Lower leg skin (tissue), 4 donors: ENCODE measurements at regions not wholly inside any gene's neighbourhood (a gene's known extent, or its start where the extent isn't known, plus 50 kb on each side); places are given as distances from the start of the nearest gene placed in this dataset.

Experiments used
- DNase-seq, 2 donors: peaks; one replicate each; pipeline ENCODE4 v3.0.0-alpha.2; 2019; ENCODE audit warnings: low spot score in 2 of 2
- H3K4me3 ChIP-seq: fragments of 200-600 bp; sonication (generic); 2 replicates; pipeline ENCODE4 v1.5.1; 2017; ENCODE audit warnings: mild to moderate bottlenecking, low read depth; ENCODE audit not compliant: poor library complexity, severe bottlenecking
- POLR2A ChIP-seq, 2 donors: fragments of 450-650 bp; IDR thresholded peaks; one replicate each; pipeline ENCODE4 v1.6.1; 2016 to 2017; ENCODE audit warnings: antibody characterized with exemption in 2 of 2, mild to moderate bottlenecking in 1 of 2, moderate library complexity in 1 of 2
- WGBS, 2 donors: methylation state at CpG; one replicate each; pipeline ENCODE4 v1.1.5; 2018; 5-methylcytosine and 5-hydroxymethylcytosine counted together
- intact Hi-C: fragments of 100-400 bp; cut with DNase I; formaldehyde crosslinking; loops from one replicate; pipeline ENCODE4 v1.15.0; 2023; ENCODE audit warnings: low total_unique reads
- TF ChIP-seq, protein P1 (sequence below), 3 donors: fragments of 450-650 bp; IDR thresholded peaks; one replicate each; pipeline ENCODE4 v1.5.1; 2016; ENCODE audit warnings: antibody characterized with exemption in 3 of 3, mild to moderate bottlenecking in 3 of 3, moderate library complexity in 2 of 3

DNA sequence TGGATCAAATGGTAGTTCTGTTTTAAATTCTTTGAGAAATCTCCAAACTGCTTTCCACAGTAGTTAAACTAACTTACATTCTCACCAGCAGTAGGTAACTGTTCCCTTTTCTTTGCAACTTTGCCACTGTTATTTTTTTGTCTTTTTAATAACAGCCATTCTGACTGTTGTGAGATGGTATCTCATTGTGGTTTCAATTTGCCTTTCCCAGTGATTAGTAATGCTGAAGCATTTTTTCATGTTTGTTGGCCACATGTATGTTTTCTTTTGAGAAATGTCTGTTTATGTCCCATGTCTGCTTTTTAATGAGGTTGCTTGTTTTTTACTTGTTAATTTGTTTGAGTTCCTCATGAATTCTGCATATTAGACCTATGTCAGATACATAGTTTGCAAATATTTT lies 198.8 kb downstream of the RAB28 start:
- TF ChIP-seq, protein P1, sequence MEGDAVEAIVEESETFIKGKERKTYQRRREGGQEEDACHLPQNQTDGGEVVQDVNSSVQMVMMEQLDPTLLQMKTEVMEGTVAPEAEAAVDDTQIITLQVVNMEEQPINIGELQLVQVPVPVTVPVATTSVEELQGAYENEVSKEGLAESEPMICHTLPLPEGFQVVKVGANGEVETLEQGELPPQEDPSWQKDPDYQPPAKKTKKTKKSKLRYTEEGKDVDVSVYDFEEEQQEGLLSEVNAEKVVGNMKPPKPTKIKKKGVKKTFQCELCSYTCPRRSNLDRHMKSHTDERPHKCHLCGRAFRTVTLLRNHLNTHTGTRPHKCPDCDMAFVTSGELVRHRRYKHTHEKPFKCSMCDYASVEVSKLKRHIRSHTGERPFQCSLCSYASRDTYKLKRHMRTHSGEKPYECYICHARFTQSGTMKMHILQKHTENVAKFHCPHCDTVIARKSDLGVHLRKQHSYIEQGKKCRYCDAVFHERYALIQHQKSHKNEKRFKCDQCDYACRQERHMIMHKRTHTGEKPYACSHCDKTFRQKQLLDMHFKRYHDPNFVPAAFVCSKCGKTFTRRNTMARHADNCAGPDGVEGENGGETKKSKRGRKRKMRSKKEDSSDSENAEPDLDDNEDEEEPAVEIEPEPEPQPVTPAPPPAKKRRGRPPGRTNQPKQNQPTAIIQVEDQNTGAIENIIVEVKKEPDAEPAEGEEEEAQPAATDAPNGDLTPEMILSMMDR (IDR thresholded peaks at IDR 0.05) = no peak
- TF ChIP-seq POLR2A (IDR thresholded peaks at IDR 0.05) = no peak
- intact Hi-C loops = no loop called here
- no peak overlapping the region for H3K4me3 ChIP-seq
- no peak for DNase-seq

DNA sequence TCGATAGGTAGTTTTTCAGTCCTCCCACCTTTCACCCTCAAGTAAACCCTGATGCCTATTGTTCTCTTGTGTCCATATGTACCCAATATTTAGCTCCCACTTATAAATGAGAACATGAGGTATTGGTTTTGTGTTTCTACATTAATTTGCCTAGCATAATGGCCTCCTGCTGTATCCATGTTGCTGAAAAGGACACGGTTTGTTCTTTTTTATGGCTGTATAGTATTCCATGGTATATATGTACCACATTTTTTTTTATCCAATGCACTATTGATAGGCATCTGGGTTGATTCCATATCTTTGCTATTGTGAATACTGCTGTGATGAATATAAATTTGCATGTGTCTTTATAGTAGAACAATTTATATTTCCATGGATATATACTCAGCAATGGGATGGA lies 199.2 kb downstream of the RAB28 start:
- 85 to 94% methylated on average over 2 of the region's 2 CpGs for WGBS, 2 donors
- no peak overlapping the region for H3K4me3 ChIP-seq
- intact Hi-C loops = no loop called here
- DNase-seq = no peak
- TF ChIP-seq, protein P1 (IDR thresholded peaks at IDR 0.05) = no peak
- TF ChIP-seq POLR2A (IDR thresholded peaks at IDR 0.05) = no peak

DNA sequence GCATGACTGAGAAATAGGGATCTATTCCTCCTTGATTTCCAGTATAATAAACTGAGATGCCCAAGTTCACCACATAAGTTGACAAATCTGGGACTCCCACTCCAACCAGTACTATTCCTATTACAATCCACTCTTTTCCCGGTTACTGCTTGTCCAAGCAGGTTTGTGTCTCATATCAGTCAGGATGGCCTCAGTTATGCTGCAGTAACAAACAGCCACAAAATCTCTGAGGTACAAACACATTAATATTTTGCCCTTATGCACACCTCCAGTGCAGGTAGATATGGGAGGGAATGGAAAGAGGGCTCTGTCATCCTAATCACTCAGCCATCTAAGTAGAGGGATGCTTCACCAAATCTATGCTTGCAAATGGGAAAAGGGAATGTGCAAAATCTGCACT lies 207.8 kb downstream of the RAB28 start:
- DNase-seq = no peak
- no peak overlapping the region for H3K4me3 ChIP-seq
- WGBS, 2 donors = 90 to 92% methylated on average over 1 of the region's 1 CpG
- no peak for TF ChIP-seq POLR2A (IDR thresholded peaks at IDR 0.05)
- TF ChIP-seq, protein P1 (IDR thresholded peaks at IDR 0.05) = no peak
- intact Hi-C loops = no loop called here

DNA sequence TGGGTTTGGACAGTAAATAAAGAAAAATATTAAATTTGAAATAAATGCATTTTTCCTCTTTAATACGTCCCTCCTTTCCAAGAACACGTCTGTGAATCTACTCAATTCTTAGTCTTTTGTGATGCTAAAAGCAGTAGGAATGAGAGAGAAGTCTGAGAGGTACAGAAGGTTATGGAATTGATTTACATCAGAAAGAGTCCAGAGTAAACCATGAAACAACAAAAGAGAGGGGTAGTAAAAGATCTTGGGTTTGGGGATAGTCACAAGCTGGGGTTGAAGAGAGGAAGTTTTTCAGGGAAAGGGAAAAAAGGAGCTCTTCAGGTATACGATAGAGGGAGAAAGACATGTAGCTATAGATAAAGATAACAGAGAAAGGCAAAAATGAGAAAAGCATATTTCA lies 215.4 kb downstream of the RAB28 start:
- DNase-seq = no peak
- no peak for TF ChIP-seq POLR2A (IDR thresholded peaks at IDR 0.05)
- TF ChIP-seq, protein P1 (IDR thresholded peaks at IDR 0.05) = no peak
- intact Hi-C loops = no loop called here
- 82 to 84% methylated on average over 3 of the region's 3 CpGs for WGBS, 2 donors
- no peak overlapping the region for H3K4me3 ChIP-seq

DNA sequence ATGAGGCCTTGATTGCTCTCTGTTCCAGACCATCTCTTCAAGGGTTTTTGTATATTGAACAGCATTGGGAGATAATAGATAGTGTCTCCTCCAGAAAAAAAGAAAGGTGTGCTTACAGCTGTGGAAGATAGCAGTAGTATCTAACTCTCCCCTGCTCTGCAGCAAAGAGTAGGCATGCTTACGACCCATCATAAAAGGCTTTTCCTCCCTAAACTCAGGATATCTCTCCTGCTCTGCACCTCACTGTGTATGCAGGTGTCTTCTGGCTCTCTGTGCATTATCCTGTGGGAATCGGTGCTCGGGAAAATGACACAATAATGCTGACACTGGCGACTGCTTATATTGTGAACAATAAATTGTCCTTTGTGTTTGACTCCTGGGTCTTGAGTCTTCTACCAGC lies 216.0 kb downstream of the RAB28 start:
- intact Hi-C loops = no loop called here
- no peak for DNase-seq
- WGBS, 2 donors = 79 to 85% methylated on average over 4 of the region's 4 CpGs
- TF ChIP-seq POLR2A (IDR thresholded peaks at IDR 0.05) = no peak
- TF ChIP-seq, protein P1 (IDR thresholded peaks at IDR 0.05) = no peak
- no peak overlapping the region for H3K4me3 ChIP-seq

DNA sequence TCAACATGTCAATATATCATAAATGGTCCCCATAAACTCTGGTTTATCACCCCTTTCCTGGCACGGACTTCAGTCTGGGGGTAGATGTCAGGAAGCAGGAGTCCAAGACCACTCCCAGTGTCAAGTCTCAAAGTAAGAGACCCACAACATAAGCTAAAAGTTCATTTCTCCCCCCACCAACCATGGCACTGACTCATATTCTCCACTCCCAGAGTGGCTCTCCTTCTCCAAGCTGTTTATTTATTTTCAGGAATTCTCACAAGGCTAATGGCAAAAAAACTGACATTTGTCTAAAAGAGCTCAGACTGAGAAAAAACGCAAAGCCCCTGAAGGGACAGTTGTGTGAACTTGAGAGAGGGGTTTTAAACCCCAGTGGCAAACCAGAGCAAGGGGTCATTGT lies 217.0 kb downstream of the RAB28 start:
- intact Hi-C loops = no loop called here
- DNase-seq = no peak
- no peak overlapping the region for H3K4me3 ChIP-seq
- WGBS, 2 donors = 68 to 73% methylated on average over 2 of the region's 2 CpGs
- no peak for TF ChIP-seq POLR2A (IDR thresholded peaks at IDR 0.05)
- TF ChIP-seq, protein P1 (IDR thresholded peaks at IDR 0.05) = no peak
